Stomach (tissue), 8 donors: ENCODE measurements at regions not wholly inside any gene's neighbourhood (a gene's known extent, or its start where the extent isn't known, plus 50 kb on each side); places are given as distances from the start of the nearest gene placed in this dataset.

Experiments
- DNase-seq, 2 donors: peaks; one replicate each; pipeline versions ENCODE4 v3.0.0 to v3.0.0-alpha.2; 2013 to 2019
- H3K27ac ChIP-seq, 5 donors: fragments of 200-600 bp in 4 of 5; sonication (generic) in 4 of 5; one replicate each; pipeline ENCODE4 v1.5.1; 2013 to 2019; ENCODE audit warnings: mild to moderate bottlenecking in 1 of 5, moderate library complexity in 1 of 5
- H3K27me3 ChIP-seq, 3 donors: fragments of 200-600 bp; sonication (generic); one replicate each; pipeline ENCODE4 v1.5.1; 2017 to 2019; ENCODE audit warnings: mixed run types in 1 of 3
- H3K36me3 ChIP-seq, 4 donors: fragments of 200-600 bp; sonication (generic); 1 replicate in 3 of 4; 2 replicates in 1 of 4; pipeline ENCODE4 v1.5.1; 2016 to 2019
- H3K4me1 ChIP-seq, 4 donors: fragments of 200-600 bp; sonication (generic); one replicate each; pipeline ENCODE4 v1.5.1; 2016 to 2019
- H3K4me3 ChIP-seq, 4 donors: fragments of 200-600 bp; sonication (generic) in 3 of 4; one replicate each; pipeline ENCODE4 v1.5.1; 2016 to 2019; ENCODE audit warnings: mild to moderate bottlenecking in 1 of 4
- H3K9me3 ChIP-seq, 4 donors: fragments of 200-600 bp; sonication (generic); one replicate each; pipeline ENCODE4 v1.5.1; 2016 to 2019
- EP300 ChIP-seq: sonication (generic); formaldehyde crosslinking; IDR thresholded peaks from one replicate; pipeline ENCODE4 v1.6.1; 2017; ENCODE audit warnings: antibody characterized with exemption
- POLR2A ChIP-seq, 4 donors: fragments of 450-650 bp; IDR thresholded peaks; one replicate each; pipeline ENCODE4 v1.6.1; 2016; ENCODE audit warnings: antibody characterized with exemption in 4 of 4, control low read depth in 2 of 4, mild to moderate bottlenecking in 1 of 4, moderate library complexity in 1 of 4
- POLR2AphosphoS5 ChIP-seq, 3 donors: sonication (generic); formaldehyde crosslinking; IDR thresholded peaks; one replicate each; pipeline ENCODE4 v1.6.1; 2016; ENCODE audit warnings: antibody characterized with exemption in 3 of 3
- WGBS, 5 donors: extraction: QIAGEN DNeasy Blood & Tissue Kit in 3 of 5; methylation state at CpG; one replicate each; pipeline versions ENCODE4 v1.1.5 to v1.1.7; 2013 to 2018; 5-methylcytosine and 5-hydroxymethylcytosine counted together
- intact Hi-C: fragments of 100-400 bp; cut with DNase I; formaldehyde crosslinking; loops from one replicate; pipeline ENCODE4 v1.15.1; 2023; ENCODE audit warnings: low total_unique reads
- TF ChIP-seq, protein P1 (sequence below), 7 experiments: fragments of 450-650 bp in 4 of 7; fragments of 200-600 bp in 3 of 7; sonication (generic) in 3 of 7; IDR thresholded peaks; one replicate each; pipeline ENCODE4 v1.5.1; 2016 to 2019; ENCODE audit warnings: antibody characterized with exemption in 7 of 7, control low read depth in 2 of 7, mild to moderate bottlenecking in 1 of 7
- donor health status: healthy with polysubstance abuse.
- donor health status: Bipolar disorder and iron deficiency.
- donor health status: healthy.

DNA sequence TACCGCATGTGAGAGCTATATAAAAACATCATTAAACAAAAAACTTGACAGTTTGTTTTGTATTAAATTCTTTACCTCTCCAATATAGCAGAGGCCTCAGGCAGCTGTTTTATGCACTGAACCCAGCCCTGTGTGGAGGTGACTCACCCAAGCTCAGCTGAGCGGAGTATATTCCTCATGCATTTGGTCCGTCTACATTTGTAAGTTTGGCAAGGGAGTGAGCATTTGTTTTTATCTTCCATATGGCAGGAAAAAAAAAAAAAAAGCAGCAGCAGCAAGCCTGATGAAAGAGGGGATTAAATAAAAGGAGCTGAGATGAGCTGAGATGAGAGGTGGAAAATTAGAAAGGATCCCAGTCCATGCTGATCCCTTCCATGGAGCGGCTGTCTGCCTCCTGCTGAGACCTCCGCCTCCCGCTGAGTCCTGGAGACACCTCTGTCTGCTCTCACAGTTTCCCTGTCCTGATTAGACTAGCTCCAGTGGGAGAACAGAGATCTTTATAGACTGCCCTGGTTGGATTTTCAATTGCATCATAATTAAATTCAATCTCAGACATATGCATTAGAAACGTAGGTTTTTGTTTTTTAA is 112.0 kb upstream of the CTNND2 start:
- TF ChIP-seq EP300, result no peak
- TF ChIP-seq POLR2A (IDR thresholded peaks at IDR 0.05), result no peak
- TF ChIP-seq POLR2AphosphoS5 (IDR thresholded peaks at IDR 0.05), result no peak
- TF ChIP-seq, protein P1, sequence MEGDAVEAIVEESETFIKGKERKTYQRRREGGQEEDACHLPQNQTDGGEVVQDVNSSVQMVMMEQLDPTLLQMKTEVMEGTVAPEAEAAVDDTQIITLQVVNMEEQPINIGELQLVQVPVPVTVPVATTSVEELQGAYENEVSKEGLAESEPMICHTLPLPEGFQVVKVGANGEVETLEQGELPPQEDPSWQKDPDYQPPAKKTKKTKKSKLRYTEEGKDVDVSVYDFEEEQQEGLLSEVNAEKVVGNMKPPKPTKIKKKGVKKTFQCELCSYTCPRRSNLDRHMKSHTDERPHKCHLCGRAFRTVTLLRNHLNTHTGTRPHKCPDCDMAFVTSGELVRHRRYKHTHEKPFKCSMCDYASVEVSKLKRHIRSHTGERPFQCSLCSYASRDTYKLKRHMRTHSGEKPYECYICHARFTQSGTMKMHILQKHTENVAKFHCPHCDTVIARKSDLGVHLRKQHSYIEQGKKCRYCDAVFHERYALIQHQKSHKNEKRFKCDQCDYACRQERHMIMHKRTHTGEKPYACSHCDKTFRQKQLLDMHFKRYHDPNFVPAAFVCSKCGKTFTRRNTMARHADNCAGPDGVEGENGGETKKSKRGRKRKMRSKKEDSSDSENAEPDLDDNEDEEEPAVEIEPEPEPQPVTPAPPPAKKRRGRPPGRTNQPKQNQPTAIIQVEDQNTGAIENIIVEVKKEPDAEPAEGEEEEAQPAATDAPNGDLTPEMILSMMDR (IDR thresholded peaks at IDR 0.05), result no peak
- Histone ChIP-seq H3K27ac (no peak overlapping the region), H3K4me3 (no peak overlapping the region), H3K4me1 (no peaks in the 10 kb centered on the region), H3K9me3 (peaks cover 0 to 10% (median 3%) of the 10 kb centered on the region in 4 donors), H3K27me3 (no peaks in the 10 kb centered on the region), H3K36me3 (no peaks in the 10 kb centered on the region)
- WGBS, 5 donors, result 50 to 62% (median 55%) methylated on average over 7 of the region's 7 CpGs
- DNase-seq, result peak in 1 of 2 donors; percentile 5
- intact Hi-C loops, result no loop called here

DNA sequence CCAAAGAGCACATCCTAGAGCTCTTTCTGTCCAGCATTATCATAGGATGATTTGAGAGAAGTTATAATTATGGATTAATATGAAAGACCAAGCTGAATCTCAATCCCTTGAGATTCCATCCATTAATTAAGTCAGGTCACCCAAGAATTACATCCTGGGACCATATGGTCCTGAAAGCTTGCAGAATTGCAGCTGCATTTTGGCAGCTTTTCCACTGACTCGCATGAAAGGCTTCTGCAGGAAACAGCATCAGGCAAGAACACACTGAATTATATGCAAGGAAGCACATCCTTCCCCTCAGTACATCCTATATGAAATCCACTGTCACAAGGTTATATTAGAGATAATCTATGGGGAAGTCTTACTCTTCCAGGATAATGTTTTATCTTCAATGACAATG is 109.1 kb upstream of the CTNND2 start:
- peaks cover 0 to 10% (median 8%) of the 10 kb centered on the region in 4 donors for H3K9me3 ChIP-seq
- TF ChIP-seq POLR2A (IDR thresholded peaks at IDR 0.05) (no peak), POLR2AphosphoS5 (IDR thresholded peaks at IDR 0.05) (no peak), EP300 (no peak)
- TF ChIP-seq, protein P1 (IDR thresholded peaks at IDR 0.05), result no peak
- H3K36me3 ChIP-seq, result no peaks in the 10 kb centered on the region
- no peaks in the 10 kb centered on the region for H3K27me3 ChIP-seq
- no peak overlapping the region for H3K27ac ChIP-seq
- DNase-seq, result no peak
- intact Hi-C loops, result no loop called here
- H3K4me1 ChIP-seq, result no peaks in the 10 kb centered on the region
- WGBS, 5 donors, result 48 to 64% (median 61%) methylated on average over 1 of the region's 1 CpG
- no peak overlapping the region for H3K4me3 ChIP-seq

DNA sequence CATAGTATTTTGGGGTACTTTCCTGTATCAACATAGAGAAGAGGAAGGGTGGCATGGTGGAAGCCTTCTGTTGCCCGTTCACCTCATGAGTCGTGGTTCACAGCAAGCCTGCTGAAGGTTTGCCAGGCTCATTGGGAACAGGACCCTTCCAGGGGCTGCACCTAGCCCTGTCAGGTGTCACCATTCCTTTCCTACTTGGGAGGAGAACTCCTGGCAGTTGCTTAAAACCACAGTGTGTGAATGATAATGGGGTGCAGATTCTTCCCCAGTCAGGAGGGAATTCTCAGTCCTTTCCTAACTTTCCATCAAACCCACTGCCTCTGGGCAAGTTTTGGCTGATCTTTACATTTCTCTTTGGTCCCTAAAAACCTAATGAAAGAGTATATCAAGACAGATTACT is 99.4 kb upstream of the CTNND2 start:
- no peak overlapping the region for H3K4me3 ChIP-seq
- no peaks in the 10 kb centered on the region for H3K36me3 ChIP-seq
- H3K9me3 ChIP-seq, result peaks cover 0 to 9% (median 5%) of the 10 kb centered on the region in 4 donors
- no peak for TF ChIP-seq EP300
- TF ChIP-seq, protein P1 (IDR thresholded peaks at IDR 0.05), result no peak
- no peak for TF ChIP-seq POLR2A (IDR thresholded peaks at IDR 0.05)
- TF ChIP-seq POLR2AphosphoS5 (IDR thresholded peaks at IDR 0.05), result no peak
- no peak for DNase-seq
- no peak overlapping the region for H3K27ac ChIP-seq
- H3K4me1 ChIP-seq, result no peaks in the 10 kb centered on the region
- H3K27me3 ChIP-seq, result no peaks in the 10 kb centered on the region
- 41 to 82% (median 71%) methylated on average over 2 of the region's 2 CpGs for WGBS, 5 donors
- intact Hi-C loops, result no loop called here

DNA sequence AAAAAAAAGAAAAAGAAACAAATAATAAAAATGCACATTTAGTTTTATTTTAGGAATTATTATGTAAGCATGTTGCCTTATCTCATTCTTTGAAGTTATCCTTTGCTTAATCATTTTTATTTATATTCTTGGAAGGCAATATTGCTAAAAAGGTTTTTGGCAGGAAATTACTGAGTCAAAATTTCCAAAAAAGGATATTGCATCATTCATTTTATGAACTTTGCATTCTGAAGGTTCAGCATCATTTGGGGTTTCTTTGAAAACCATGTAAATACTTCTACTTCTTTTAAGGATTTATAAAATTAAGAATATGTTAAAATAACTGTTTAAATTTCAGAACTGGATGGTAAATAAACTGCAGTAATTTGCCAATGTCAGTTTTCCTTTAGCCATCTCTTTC is 94.2 kb upstream of the CTNND2 start:
- Histone ChIP-seq H3K27ac (no peak overlapping the region), H3K4me1 (no peaks in the 10 kb centered on the region), H3K27me3 (no peaks in the 10 kb centered on the region), H3K4me3 (no peak overlapping the region), H3K36me3 (no peaks in the 10 kb centered on the region), H3K9me3 (peaks cover 0 to 18% (median 0%) of the 10 kb centered on the region in 4 donors)
- no peak for TF ChIP-seq EP300
- no peak for TF ChIP-seq POLR2A (IDR thresholded peaks at IDR 0.05)
- TF ChIP-seq, protein P1 (IDR thresholded peaks at IDR 0.05), result no peak
- TF ChIP-seq POLR2AphosphoS5 (IDR thresholded peaks at IDR 0.05), result no peak
- no peak for DNase-seq
- intact Hi-C loops, result no loop called here
